Nucleus accumbens (tissue), 56 donors: ENCODE measurements at regions not wholly inside any gene's neighbourhood (a gene's known extent, or its start where the extent isn't known, plus 50 kb on each side); places are given as distances from the start of the nearest gene placed in this dataset.

Source experiments
- DNase-seq, 56 donors: peaks; one replicate each; lab custom pipeline; 2025; lab: John Stamatoyannopoulos, UW

DNA sequence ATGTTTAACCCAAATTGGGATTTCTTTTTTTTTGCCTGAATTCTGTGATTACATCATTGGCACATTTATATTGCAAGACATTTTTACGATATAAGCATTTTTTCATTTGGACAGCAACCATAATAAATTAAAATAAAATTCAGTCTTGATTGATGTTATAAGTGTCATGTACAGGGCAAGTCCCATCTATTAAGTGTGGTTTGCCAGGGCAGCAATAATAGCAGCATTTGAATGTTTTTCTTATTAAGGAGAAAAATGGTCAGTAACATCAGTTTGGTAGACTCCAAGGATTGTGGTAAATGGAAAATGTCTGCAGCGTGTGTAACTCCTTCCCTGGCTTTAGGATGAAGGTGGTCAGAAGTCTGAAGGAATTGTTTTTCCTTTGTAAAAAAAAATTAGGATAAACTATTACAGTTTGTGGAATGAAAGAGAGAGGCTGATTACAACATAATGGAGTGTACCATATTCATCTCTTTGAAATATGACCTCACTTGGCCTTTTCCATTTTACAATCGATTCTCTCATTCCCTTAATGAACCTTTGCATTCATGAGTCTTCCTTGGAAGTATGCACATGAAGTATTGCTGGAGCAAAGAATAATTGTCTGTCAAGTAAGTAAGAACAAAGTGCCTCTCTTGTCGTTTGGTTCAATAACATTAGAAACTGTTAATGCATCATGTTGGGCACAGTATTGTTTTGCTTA, 405.4 kb upstream of the THRB start:
- no peak for DNase-seq

DNA sequence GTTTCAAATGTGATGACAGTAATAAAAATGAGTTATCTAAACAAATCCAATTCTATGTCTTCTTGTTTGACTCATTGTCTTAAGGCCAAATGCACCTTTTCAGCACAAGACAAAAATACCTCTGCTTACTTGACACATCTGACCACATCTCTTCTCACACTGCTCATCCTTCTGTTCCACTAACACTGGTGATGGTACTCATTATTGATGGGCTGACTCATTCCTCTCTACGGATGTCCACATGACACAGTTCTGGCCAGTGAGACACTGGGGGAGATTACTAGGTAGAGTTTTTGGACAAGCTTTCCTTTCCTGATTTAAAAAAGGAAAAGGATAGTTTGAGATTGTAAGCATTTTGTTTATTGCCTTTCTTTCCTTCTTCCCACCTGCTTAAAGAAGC, 410.6 kb upstream of the THRB start:
- no peak for DNase-seq

GRCh38 chr3:24907106-24907505, 412.5 kb upstream of the THRB start:
- no peak for DNase-seq

GRCh38 chr3:24911076-24911475, 416.4 kb upstream of the THRB start:
- no peak for DNase-seq

- DNase-seq, result no peak
These were observed 421.0 kb upstream of the THRB start for GRCh38 chr3:24915639-24916038.

DNA sequence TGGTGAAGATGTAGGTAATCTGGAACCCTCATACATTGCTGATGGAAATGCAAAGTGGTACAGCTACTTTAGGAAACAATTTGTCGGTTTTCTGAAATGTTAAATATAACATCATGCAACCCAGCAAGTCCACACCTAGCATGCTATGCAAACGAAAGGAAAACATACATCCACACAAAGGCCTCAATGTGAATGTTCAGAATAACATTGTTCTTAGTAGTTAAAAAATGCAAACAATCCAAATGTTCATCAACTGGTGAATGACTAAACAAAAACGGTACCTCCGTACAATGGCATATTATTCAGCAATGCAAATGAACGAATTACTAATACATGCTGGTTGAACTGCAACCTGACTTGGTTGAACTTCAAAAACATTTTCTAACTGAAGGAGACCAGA, 423.3 kb upstream of the THRB start:
- no peak for DNase-seq

DNA sequence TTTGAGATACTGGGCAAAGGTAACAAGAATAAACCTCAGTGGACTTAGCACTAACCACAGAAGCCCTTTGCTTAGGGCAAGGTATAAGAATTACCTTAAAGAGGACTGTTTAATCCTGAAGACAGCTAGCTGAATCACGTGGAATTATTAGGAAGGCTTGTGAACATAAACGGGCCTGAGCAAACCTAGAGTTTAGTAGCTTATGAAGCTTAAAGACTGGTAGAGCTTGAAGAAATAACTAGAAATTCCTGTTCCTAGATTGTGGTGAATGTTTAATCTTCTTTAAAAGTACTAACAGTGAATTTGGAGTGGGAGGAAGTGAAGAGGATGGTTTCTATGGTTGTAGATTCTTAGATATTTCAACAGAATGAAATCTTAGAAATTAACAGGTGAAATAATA, 428.9 kb upstream of the THRB start:
- DNase-seq, result no peak

DNA sequence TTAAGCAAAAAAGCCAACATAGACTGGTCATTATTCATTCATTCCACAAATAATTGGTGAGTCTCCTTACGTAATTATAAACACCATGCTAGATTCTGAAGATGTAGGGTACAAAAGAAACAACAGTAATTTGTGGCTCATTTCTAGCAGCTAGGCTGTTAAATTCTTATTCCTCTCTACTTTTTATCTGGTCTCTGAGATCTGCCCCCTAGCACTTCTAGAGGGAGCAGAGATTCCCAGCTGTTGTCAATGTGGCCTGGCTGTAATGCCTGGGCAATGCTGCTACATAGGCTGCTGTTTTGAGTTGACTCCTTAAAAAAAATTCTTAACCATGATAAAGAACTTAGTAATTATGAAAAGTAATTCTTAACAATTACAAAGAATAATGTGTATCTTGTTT, 434.9 kb upstream of the THRB start:
- DNase-seq, result no peak

DNA sequence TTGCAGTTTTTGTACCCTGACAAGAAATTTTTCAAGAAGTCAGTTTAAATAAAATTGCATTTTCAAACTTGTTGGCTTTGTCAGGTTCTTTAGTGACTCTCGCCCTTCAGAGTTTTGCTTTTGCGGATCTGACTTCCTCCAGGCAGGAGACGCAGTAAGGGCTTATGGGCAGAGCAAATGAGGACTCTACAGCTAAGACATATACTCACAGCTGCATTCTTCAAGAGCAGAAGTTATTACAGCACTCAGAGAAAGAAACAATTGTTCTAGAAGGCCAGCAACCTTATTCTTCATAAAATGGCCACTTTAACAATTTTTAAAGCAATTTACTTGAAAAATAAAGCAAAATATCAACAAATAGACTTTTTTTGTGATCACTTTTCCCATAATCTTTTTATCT, 438.8 kb upstream of the THRB start:
- no peak for DNase-seq

GRCh38 chr3:24936574-24936973, 441.9 kb upstream of the THRB start:
- no peak for DNase-seq

- no peak for DNase-seq
These were observed 442.6 kb upstream of the THRB start for GRCh38 chr3:24937228-24937627.

DNA sequence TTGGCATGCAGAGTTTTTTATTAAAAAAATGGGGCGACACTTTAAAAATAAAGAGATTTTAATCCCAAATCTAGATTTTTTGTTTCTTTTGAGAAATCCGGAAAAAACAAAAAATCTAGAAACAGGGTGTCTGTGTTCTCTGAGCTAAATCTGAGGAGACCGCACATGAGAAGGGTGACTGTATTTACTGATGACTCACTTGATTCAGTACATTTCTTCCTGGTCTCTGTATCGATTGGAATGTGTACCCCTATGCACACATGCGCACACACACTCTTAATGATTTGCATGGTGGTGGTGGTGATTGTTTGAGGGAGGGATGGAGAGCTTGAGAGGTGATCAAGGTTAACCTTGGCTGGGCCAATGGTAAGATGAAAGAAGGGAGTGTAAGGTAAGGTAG, 443.1 kb upstream of the THRB start:
- no peak for DNase-seq

DNA sequence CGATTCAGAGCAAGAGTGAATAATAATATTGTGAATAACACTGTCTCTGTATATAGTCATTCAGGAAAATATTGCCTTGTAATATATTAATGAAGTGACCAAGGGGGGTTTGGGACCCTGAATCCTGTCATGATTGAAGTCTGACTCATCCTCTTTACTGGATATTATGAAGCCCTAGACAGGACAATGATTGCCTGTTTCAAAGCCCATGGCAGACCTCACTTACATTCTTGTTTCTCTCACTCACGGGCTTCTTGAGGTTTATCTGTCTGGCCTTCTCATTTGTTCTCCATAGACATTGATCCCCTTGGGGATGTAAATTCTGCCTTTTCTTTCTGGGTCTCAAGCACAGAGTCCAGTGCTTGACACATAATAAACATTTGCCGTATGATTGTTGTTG, 449.3 kb upstream of the THRB start:
- DNase-seq, result no peak

GRCh38 chr3:24944805-24945520, 450.3 kb upstream of the THRB start:
- no peak for DNase-seq

DNA sequence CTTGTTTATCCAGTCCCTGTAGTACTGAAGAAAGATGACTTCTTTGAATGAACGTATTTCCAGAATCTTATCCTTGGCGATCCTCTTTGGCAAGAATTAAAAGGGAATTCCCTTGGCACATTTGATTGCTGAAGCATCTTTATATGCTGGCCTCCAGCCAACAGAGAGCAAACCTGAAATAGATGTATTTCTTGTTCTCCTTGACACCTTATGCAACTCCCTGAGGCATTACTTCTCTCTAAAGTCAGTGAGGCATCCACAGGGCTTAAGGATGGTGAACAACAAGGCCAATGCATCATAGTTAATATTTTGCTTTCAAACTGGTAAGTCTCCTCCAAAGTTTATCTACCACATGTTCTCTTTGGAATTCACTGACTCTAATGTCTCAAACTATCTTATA, 450.9 kb upstream of the THRB start:
- peak in 1 of 56 donors; percentile 3 for DNase-seq

DNA sequence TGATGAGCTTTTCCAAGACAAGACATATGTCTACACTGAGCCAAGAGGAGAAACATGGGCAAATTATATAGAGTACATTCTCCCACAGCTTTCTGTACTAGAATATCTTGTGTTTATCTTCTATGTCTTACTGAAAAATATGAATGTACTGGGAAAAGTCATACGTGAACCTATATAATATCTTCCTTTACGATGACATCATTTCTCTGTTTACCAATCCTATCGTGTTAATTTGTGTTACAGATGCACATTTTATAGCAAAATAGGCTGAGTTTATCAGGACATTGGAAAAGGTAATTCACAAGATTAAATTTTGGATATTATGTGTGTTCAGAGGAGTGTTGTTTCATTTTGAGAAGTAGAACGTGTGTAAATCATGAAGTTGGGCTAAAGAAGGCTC, 452.5 kb upstream of the THRB start:
- DNase-seq, result no peak

DNA sequence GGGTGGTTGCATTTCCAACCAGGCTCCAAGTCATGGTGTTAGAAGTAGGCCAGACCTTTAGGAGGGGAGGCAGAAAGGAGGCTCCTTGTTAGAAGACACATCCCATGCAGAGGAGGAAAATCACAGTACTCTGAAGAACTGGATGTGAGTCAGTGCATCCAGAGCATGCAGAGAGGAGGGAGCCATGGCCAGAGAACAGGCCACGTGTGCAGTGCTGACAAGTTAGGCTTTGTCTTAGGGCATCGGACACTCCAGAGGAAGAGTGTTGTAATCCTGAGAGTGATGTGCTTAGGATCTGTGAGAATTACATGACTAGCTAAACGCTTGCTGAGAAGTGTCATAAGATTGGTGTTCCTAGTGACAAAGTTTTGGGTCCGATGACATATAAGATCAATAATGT, 456.5 kb upstream of the THRB start:
- DNase-seq, result peak in 16 of 56 donors; percentile 3 to 37 (median 14)

DNA sequence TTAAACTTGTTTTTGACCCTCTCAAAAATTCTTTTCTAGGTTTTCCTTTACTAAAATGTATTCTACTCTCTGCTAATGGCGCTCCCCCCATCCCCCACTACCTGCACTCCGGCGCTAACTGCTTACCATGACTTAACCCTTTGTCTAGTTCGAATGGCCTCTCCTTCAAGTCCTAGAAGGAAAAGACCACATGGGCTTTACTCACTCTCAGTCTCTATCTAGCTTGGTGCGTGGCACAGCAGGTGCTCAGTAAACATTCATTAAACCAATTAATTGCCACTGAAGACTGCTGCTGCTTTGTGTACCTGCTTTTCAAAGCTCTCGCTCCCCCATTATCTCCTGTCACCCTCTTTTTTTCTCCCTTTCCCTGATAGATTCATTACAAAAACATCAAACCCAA, 457.7 kb upstream of the THRB start:
- DNase-seq, result no peak

DNA sequence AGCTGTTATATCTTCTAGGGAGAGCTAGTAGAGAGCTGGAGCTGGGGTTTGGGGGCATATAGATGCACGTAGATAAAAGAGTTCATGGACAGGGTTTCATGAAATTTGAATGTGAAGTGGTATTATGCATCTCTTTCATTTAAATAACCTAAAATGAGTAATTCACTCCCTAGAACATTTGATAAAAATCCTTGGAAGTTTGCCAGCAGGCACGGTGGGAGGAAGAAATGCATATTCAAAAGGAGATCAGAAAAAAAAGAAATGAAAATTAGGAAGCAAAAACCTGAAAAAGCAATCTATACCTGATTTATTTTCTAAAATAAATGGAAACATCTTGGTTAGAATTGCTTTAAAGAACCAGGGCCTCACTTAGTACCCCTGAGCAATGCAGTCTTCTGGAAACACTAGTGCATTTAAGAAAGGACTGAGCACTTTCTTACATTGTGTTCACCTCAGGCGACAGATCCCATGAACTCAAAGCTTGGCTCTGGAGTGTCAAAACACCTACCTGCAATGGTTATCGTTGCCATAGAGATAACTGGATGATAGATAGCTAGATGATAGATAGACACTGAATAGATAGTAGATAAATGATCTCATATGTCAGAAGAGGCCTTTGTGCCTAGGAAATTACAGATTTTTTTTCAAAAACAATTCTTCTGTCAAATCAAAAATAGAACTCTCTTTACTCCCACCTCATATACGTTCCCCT, 458.6 kb upstream of the THRB start:
- DNase-seq, result peak in 10 of 56 donors; percentile 3 to 56 (median 28)

DNA sequence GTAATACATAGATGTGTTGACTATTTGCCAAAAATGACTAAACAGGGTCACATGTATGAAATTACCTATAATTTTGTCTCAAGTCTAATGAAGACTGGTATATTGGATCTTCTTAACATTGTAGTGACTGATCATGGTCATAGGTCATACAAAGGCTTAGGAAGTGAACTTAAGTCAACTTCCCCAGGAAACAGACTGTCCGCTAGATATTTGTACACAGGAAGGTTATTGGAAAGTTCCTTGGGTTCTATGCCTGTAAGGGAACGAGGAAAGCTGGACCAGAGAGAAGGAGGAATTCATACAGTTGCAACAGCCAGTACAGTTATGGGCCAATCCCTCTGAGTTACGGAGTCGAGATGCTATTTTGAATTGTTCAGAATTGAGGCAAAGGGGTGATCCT, 462.0 kb upstream of the THRB start:
- no peak for DNase-seq

GRCh38 chr3:24958271-24958670, 463.6 kb upstream of the THRB start:
- no peak for DNase-seq

DNA sequence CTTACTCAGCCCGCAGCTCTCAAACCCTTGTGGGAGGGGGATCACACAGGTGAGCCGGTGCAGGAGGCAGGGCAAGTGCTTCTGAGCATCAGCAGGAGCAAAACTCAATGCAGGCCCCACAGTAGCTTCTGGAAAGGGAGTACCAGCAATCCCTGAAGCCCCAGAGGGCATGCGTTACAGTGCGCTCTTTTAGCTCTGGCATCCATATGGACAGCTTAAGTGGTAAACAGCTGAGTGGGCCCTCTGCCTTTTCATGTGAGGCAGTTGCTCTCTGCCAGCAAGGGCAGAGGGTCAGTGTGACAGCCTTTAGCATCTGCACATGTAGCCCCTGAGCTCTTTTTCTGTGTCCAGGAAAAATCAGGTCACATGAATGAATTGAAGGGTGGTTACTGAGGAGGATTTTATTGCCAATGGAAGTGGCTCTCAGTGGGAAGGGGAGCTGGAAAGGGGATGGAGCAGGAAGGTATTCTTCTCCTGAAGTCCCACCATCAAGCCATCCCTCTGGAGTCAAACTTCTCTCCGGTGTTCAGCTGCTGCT, 464.3 kb upstream of the THRB start:
- no peak for DNase-seq
